Activated CD4-positive, alpha-beta T cell treated with anti-CD3 and anti-CD28 coated beads, Interleukin-2, Interleukin-6, amounts not matched to agents 100 ng/mL and 50 ng/mL, durations not matched to agents 16 hours and 8 hours (primary cell): ENCODE measurements at regions not wholly inside any gene's neighbourhood (a gene's known extent, or its start where the extent isn't known, plus 50 kb on each side); places are given as distances from the start of the nearest gene placed in this dataset.

Source experiments
- DNase-seq: peaks from one replicate; pipeline ENCODE4 v3.0.0-alpha.2; 2020

GRCh38 chr9:3732077-3733038 lies 206.6 kb upstream of the RFX3 start:
- DNase-seq, result peak; percentile 86

GRCh38 chr9:3730511-3730922 lies 204.7 kb upstream of the RFX3 start:
- DNase-seq, result peak; percentile 50

- DNase-seq, result no peak
Observed at GRCh38 chr9:3721096-3721495, 195.3 kb upstream of the RFX3 start.

- no peak for DNase-seq
Observed at GRCh38 chr9:3719286-3719685, 193.5 kb upstream of the RFX3 start.

- DNase-seq, result no peak
Observed at GRCh38 chr9:3716415-3716814, 190.6 kb upstream of the RFX3 start.

GRCh38 chr9:3708751-3709150 lies 182.9 kb upstream of the RFX3 start:
- DNase-seq, result no peak

- DNase-seq, result no peak
Observed at GRCh38 chr9:3704890-3705289, 179.1 kb upstream of the RFX3 start.

GRCh38 chr9:3700772-3701171 lies 175.0 kb upstream of the RFX3 start:
- DNase-seq, result no peak

- no peak for DNase-seq
Observed at GRCh38 chr9:3699883-3700282, 174.1 kb upstream of the RFX3 start.

GRCh38 chr9:3698531-3698930 lies 172.7 kb upstream of the RFX3 start:
- no peak for DNase-seq

- no peak for DNase-seq
Observed at GRCh38 chr9:3698076-3698475, 172.3 kb upstream of the RFX3 start.

- DNase-seq, result no peak
Observed at GRCh38 chr9:3696368-3696767, 170.6 kb upstream of the RFX3 start.

- no peak for DNase-seq
Observed at GRCh38 chr9:3692606-3693005, 166.8 kb upstream of the RFX3 start.

- DNase-seq, result no peak
Observed at GRCh38 chr9:3689555-3689954, 163.8 kb upstream of the RFX3 start.

- no peak for DNase-seq
Observed at GRCh38 chr9:3687145-3687544, 161.3 kb upstream of the RFX3 start.

GRCh38 chr9:3682186-3682585 lies 156.4 kb upstream of the RFX3 start:
- DNase-seq, result no peak

- DNase-seq, result no peak
Observed at GRCh38 chr9:3677541-3677940, 151.7 kb upstream of the RFX3 start.

GRCh38 chr9:3676766-3677165 lies 151.0 kb upstream of the RFX3 start:
- no peak for DNase-seq

- no peak for DNase-seq
Observed at GRCh38 chr9:3675946-3676345, 150.1 kb upstream of the RFX3 start.

- no peak for DNase-seq
Observed at GRCh38 chr9:3674561-3674960, 148.8 kb upstream of the RFX3 start.

GRCh38 chr9:3672399-3672798 lies 146.6 kb upstream of the RFX3 start:
- no peak for DNase-seq

GRCh38 chr9:3664044-3664443 lies 138.2 kb upstream of the RFX3 start:
- DNase-seq, result no peak

- DNase-seq, result no peak
Observed at GRCh38 chr9:3662671-3663070, 136.9 kb upstream of the RFX3 start.

- no peak for DNase-seq
Observed at GRCh38 chr9:3660936-3661335, 135.1 kb upstream of the RFX3 start.

- no peak for DNase-seq
Observed at GRCh38 chr9:3659647-3660046, 133.8 kb upstream of the RFX3 start.
